ENCODE measurements at regions not wholly inside any gene's neighbourhood (a gene's known extent, or its start where the extent isn't known, plus 50 kb on each side); places are given as distances from the start of the nearest gene placed in this dataset.

DNA sequence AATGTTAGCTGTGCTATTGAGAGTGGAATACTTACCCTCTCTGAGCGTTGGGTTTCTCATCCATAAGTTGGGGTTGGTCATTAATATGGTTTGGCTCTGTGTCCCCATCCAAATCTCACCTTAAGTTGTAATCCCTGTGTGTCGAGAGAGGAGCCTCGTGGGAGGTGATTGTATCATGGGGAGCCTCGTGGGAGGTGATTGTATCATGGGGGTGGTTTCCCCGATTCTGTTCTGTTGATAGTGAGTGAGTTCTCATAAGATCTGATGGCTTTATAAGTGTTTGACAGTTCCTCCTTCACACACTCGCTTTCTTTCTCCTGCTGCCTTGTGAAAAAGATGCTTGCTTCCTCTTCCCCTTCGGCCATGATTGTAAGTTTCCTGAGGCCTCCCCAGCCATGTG is 391.1 kb downstream of the FAM133A start:
- H3K27me3 ChIP-seq (replicated peaks): no peaks in the 10 kb centered on the region
- DNase-seq: no peak
- no peak overlapping the region for H3K27ac ChIP-seq
- in situ Hi-C loops (cut with HindIII; ENCODE audit: low pct_ligation_motif_present, low sequenced_read_pairs): no loop called here
- H3K4me3 ChIP-seq (ENCODE audit: low read depth, low read length): no peak overlapping the region
- TF ChIP-seq, protein P1, sequence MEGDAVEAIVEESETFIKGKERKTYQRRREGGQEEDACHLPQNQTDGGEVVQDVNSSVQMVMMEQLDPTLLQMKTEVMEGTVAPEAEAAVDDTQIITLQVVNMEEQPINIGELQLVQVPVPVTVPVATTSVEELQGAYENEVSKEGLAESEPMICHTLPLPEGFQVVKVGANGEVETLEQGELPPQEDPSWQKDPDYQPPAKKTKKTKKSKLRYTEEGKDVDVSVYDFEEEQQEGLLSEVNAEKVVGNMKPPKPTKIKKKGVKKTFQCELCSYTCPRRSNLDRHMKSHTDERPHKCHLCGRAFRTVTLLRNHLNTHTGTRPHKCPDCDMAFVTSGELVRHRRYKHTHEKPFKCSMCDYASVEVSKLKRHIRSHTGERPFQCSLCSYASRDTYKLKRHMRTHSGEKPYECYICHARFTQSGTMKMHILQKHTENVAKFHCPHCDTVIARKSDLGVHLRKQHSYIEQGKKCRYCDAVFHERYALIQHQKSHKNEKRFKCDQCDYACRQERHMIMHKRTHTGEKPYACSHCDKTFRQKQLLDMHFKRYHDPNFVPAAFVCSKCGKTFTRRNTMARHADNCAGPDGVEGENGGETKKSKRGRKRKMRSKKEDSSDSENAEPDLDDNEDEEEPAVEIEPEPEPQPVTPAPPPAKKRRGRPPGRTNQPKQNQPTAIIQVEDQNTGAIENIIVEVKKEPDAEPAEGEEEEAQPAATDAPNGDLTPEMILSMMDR (IDR thresholded peaks at IDR 0.05; ENCODE audit: low read depth, low read length, missing control alignments): no peak
- no peaks in the 10 kb centered on the region for H3K36me3 ChIP-seq (replicated peaks)

DNA sequence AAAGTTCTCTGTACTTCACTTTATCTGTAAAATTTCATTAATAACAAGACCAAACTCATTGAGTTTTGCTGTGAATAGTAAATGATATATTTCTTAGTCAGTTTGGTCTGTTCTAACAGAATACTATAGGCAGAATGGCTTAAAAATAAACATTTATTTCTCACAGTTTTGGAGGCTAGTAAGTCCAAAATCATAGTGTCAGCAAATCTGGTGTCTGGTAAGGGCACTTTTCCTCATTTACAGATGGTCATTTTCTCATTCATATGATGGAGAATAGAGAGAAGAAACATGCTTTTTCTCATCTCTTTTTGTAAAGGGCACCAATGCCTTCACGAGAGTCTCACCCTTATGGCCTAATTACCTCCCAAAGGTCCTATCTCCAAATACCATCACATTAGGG is 415.1 kb downstream of the FAM133A start:
- Histone ChIP-seq H3K27me3 (replicated peaks) (no peaks in the 10 kb centered on the region), H3K36me3 (replicated peaks) (no peaks in the 10 kb centered on the region), H3K27ac (no peak overlapping the region), H3K4me3 (ENCODE audit: low read depth, low read length) (no peak overlapping the region)
- DNase-seq: no peak
- in situ Hi-C loops (cut with HindIII; ENCODE audit: low pct_ligation_motif_present, low sequenced_read_pairs): no loop called here
- TF ChIP-seq, protein P1 (IDR thresholded peaks at IDR 0.05; ENCODE audit: low read depth, low read length, missing control alignments): no peak

DNA sequence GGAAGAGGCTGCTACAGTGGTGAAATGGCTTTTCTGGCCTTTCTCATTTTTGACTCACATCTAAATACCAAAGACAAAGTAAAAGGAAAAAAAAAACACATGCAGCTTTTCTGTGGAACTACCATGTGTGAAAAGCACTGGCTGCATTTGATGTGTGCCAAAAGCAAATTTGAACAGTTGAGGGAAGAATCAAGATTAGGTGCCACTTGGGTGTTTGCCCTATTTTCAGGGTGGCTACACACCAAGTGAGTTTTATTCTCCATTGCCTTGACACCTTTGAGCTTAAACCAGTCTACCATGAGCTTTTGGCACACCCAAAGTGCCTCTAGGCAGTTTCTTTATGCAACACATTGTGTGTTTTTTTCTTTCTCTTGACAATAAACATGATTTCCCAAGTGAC is 423.9 kb downstream of the FAM133A start:
- Histone ChIP-seq H3K36me3 (replicated peaks) (no peaks in the 10 kb centered on the region), H3K27me3 (replicated peaks) (no peaks in the 10 kb centered on the region), H3K27ac (no peak overlapping the region), H3K4me3 (ENCODE audit: low read depth, low read length) (no peak overlapping the region)
- in situ Hi-C loops (cut with HindIII; ENCODE audit: low pct_ligation_motif_present, low sequenced_read_pairs): no loop called here
- TF ChIP-seq, protein P1 (IDR thresholded peaks at IDR 0.05; ENCODE audit: low read depth, low read length, missing control alignments): no peak
- DNase-seq: no peak

DNA sequence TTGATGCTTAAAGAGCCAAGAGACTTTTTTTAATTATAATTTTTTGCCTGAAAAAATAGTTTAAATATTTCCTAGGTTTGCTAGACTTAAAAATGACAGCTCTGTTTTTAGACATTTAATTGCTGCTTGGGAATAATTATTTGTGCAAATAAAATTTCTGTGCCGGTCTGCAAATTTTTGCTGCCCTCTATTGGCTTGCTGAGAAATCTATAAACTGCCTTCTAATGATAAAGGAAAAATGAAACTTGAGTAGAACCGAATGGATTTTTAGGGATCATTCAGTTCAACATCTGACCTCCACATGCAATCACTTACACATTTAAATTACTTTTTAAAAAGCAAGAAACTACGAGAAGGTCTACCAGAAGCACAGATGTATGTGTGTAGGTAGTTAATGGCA is 434.0 kb downstream of the FAM133A start:
- Histone ChIP-seq H3K36me3 (replicated peaks) (no peaks in the 10 kb centered on the region), H3K27ac (no peak overlapping the region), H3K27me3 (replicated peaks) (no peaks in the 10 kb centered on the region), H3K4me3 (ENCODE audit: low read depth, low read length) (no peak overlapping the region)
- in situ Hi-C loops (cut with HindIII; ENCODE audit: low pct_ligation_motif_present, low sequenced_read_pairs): no loop called here
- DNase-seq: no peak
- TF ChIP-seq, protein P1 (IDR thresholded peaks at IDR 0.05; ENCODE audit: low read depth, low read length, missing control alignments): peak; percentile 9

DNA sequence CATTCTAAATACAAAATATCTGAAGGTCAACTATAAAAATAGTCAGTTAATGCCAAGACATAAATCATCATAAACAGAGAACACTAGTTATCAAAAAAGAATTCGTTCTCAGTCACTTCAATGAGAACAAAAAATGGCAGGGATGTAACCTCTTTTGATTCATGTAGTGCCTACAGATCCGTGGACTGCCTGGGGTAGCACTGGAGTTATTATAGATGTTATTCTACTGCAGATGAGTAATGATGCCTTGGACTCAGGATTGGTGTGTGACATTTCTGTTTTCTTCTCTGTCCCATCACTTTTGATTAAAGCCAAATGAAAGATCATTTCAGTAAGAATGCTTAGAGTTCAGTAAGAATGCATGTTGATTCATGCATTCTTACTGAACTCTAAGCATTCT is 440.4 kb downstream of the FAM133A start:
- H3K36me3 ChIP-seq (replicated peaks): no peaks in the 10 kb centered on the region
- no peak overlapping the region for H3K27ac ChIP-seq
- DNase-seq: no peak
- no peaks in the 10 kb centered on the region for H3K27me3 ChIP-seq (replicated peaks)
- TF ChIP-seq, protein P1 (IDR thresholded peaks at IDR 0.05; ENCODE audit: low read depth, low read length, missing control alignments): no peak
- in situ Hi-C loops (cut with HindIII; ENCODE audit: low pct_ligation_motif_present, low sequenced_read_pairs): no loop called here
- no peak overlapping the region for H3K4me3 ChIP-seq (ENCODE audit: low read depth, low read length)

DNA sequence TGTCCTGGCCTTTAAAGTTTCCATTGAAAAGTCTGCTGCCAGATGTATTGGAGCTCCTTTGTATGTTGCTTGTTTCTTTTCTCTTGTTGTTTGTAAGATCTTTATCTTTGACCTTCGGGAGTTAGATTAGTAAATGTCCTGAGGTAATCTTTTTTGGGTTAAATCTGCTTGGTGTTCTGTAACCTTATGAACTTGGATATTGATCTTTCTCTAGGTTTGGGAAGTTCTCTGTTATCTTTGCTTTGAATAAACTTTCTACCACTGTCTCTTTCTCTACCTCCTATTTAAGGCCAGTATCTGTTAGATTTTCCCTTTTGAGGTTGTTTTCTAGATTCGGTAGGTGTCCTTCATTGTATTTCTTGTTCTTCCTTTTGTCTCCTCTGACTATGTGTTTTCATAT is 447.8 kb downstream of the FAM133A start:
- no peak overlapping the region for H3K27ac ChIP-seq
- H3K27me3 ChIP-seq (replicated peaks): no peaks in the 10 kb centered on the region
- DNase-seq: no peak
- in situ Hi-C loops (cut with HindIII; ENCODE audit: low pct_ligation_motif_present, low sequenced_read_pairs): no loop called here
- H3K36me3 ChIP-seq (replicated peaks): no peaks in the 10 kb centered on the region
- TF ChIP-seq, protein P1 (IDR thresholded peaks at IDR 0.05; ENCODE audit: low read depth, low read length, missing control alignments): no peak
- no peak overlapping the region for H3K4me3 ChIP-seq (ENCODE audit: low read depth, low read length)
